ENCODE measurements at regions not wholly inside any gene's neighbourhood (a gene's known extent, or its start where the extent isn't known, plus 50 kb on each side); places are given as distances from the start of the nearest gene placed in this dataset.

GRCh38 chr7:68276725-68277124 is 1280.1 kb downstream of the TYW1 start:
- H3K27ac ChIP-seq: no peak overlapping the region
- TF ChIP-seq, protein P1, sequence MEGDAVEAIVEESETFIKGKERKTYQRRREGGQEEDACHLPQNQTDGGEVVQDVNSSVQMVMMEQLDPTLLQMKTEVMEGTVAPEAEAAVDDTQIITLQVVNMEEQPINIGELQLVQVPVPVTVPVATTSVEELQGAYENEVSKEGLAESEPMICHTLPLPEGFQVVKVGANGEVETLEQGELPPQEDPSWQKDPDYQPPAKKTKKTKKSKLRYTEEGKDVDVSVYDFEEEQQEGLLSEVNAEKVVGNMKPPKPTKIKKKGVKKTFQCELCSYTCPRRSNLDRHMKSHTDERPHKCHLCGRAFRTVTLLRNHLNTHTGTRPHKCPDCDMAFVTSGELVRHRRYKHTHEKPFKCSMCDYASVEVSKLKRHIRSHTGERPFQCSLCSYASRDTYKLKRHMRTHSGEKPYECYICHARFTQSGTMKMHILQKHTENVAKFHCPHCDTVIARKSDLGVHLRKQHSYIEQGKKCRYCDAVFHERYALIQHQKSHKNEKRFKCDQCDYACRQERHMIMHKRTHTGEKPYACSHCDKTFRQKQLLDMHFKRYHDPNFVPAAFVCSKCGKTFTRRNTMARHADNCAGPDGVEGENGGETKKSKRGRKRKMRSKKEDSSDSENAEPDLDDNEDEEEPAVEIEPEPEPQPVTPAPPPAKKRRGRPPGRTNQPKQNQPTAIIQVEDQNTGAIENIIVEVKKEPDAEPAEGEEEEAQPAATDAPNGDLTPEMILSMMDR (conservative IDR thresholded peaks at IDR 0.05): no peak
- TF ChIP-seq ZFX (IDR thresholded peaks at IDR 0.05): no peak

- H3K27ac ChIP-seq: no peak overlapping the region
- no peak for TF ChIP-seq ZFX (IDR thresholded peaks at IDR 0.05)
- TF ChIP-seq, protein P1 (conservative IDR thresholded peaks at IDR 0.05): no peak
These were observed 1283.3 kb downstream of the TYW1 start for GRCh38 chr7:68279827-68280400.

GRCh38 chr7:68280931-68281330 is 1284.3 kb downstream of the TYW1 start:
- H3K27ac ChIP-seq: no peak overlapping the region
- TF ChIP-seq, protein P1 (conservative IDR thresholded peaks at IDR 0.05): no peak
- no peak for TF ChIP-seq ZFX (IDR thresholded peaks at IDR 0.05)

DNA sequence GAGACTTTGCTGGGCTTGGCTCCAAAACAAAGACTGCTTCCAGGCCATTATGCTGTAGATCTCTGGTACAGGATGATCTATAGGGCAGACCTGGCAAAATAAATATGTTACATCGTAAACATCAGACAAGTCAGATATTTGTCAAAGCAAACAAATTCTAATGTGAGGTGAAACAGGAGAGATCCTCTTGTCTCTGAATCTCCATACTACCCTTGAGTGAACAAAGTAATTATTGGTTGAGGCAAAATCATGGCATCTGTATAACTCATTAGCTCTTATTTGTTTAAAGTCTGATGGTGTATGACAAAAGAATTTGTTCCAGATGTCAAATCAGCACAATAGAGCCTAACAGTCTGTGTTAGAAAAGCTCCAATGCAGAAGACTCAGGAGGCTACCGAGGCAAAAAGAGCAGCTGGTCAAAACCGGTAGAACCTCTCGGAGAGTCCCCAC is 1291.5 kb downstream of the TYW1 start:
- no peak overlapping the region for H3K27ac ChIP-seq
- no peak for TF ChIP-seq ZFX (IDR thresholded peaks at IDR 0.05)
- TF ChIP-seq, protein P1 (conservative IDR thresholded peaks at IDR 0.05): no peak

- TF ChIP-seq, protein P1 (conservative IDR thresholded peaks at IDR 0.05): no peak
- no peak for TF ChIP-seq ZFX (IDR thresholded peaks at IDR 0.05)
- H3K27ac ChIP-seq: no peak overlapping the region
These were observed 1295.1 kb downstream of the TYW1 start for GRCh38 chr7:68291710-68292109.

DNA sequence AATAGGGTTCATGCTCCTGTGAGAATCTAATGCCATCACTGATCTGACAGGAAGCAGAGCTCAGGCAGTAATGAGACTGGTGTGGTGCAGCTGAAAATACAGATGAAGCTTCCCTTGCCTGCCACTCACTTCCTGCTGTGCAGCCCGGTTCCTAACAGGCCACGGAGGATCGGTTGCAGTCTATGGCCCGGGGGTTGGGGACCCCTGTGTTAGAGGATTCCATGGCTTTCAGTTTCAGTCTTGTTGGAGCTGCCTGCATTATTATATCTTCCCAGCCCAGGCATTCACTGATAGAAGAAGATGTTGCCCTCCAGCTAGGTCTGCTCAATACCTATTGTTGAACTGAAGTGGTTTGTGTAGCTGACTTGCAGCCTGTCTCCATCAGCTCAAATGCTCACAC is 1298.8 kb downstream of the TYW1 start:
- no peak for TF ChIP-seq ZFX (IDR thresholded peaks at IDR 0.05)
- TF ChIP-seq, protein P1 (conservative IDR thresholded peaks at IDR 0.05): no peak
- no peak overlapping the region for H3K27ac ChIP-seq

- no peak overlapping the region for H3K27ac ChIP-seq
- TF ChIP-seq, protein P1 (conservative IDR thresholded peaks at IDR 0.05): no peak
- no peak for TF ChIP-seq ZFX (IDR thresholded peaks at IDR 0.05)
These were observed 1293.7 kb upstream of the AUTS2 start for GRCh38 chr7:68304536-68304935.

All from C4-2B (cell line).